Frontal cortex (tissue), 3 donors: ENCODE measurements at regions not wholly inside any gene's neighbourhood (a gene's known extent, or its start where the extent isn't known, plus 50 kb on each side); places are given as distances from the start of the nearest gene placed in this dataset.
"Not testable (repeated sequence)": the region's sequence is repeated elsewhere in the genome, so short reads cannot be mapped to it uniquely, and the experiment has no call there.

Experiments
- DNase-seq, 2 donors: peaks; one replicate each; pipeline ENCODE4 v3.0.0; 2012; ENCODE audit warnings: low spot score in 2 of 2
- FAIRE-seq: peaks from 2 replicates; lab custom pipeline; 2012; peaks lifted over from hg19 to GRCh38; lab: Jason Lieb, UNC
- donor health status: control.
- donor health status: control.
- donor health status: control.

DNA sequence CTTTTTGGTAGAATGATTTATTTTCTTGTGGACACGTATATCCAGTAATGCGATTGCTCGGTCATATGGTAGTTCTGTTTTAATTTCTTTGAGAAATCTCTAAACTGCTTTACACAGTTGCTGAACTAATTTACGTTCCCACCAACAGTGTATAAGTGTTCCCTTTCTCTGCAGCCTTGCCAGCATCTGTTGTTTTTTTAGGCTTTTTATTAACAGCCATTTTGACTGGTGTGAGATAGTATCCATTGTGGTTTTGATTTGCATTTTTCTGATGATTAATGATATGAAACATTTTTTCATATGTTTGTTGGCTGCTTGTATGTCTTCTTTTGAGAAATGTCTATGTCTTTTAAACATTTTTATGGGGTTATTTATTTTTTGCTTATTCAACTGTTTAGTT is 196.7 kb downstream of the MOXD1 start:
- no peak for DNase-seq
- no peak for FAIRE-seq

DNA sequence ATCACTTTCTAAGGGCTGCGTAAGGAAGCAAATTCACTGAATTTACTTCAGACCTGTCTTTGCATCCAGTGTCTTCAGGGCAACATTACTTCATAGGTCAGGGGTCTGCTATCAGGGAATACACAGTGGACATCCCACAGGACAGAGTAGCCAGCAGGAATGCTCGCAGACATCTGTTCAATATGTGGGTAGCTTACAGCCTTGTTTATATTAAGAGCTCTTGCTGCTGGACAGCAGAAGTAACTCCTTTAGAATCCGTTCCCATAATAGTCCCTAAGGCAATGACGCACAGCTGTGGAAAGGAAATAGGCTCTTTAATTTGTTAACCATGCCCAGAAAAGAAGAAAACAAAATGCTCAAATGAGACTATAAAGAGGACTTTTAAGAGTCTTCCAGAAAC is 198.7 kb downstream of the MOXD1 start:
- FAIRE-seq: no peak

DNA sequence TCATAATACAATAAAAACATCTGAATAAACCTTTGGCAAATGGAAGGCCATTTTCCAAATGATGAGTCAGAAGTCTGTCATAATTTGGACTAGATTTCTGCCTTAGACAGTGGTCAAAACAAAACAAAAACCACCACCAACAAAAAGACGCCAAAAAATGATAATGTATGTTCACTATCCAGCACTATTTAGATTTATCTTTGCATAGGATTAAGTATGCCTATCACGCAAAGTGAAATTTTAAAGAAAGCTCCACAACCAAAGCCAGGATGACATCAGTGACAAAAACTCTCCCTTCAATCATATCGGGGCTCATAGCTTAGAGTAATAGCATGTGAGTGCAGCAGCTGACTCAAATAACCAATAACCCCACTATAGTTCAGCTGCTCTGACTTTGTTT is 201.9 kb downstream of the MOXD1 start:
- DNase-seq (no peak), FAIRE-seq (no peak)

More for the DNA sequence above, 198.7 kb downstream of the MOXD1 start:
- peak in 1 of 2 donors; percentile 9 for DNase-seq

DNA sequence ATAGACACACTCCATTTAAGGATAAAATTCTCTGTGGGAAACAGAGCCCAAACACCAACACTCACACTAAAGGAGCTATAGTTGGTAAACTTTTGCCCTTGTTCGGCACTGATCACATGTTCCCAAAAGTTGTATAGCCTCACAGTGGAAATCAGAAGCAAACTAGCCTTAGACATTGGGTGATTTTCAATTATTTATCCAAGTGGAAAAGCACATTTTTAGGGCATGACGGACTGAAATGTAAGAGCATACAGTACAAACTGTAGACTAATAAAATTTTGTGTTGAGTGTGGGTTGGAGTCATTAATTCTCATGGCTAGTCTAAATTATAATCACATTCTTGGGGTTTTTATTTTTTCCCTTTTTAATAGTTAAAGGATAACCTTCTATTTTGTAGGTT is 202.4 kb downstream of the MOXD1 start:
- FAIRE-seq: no peak
- DNase-seq: no peak

DNA sequence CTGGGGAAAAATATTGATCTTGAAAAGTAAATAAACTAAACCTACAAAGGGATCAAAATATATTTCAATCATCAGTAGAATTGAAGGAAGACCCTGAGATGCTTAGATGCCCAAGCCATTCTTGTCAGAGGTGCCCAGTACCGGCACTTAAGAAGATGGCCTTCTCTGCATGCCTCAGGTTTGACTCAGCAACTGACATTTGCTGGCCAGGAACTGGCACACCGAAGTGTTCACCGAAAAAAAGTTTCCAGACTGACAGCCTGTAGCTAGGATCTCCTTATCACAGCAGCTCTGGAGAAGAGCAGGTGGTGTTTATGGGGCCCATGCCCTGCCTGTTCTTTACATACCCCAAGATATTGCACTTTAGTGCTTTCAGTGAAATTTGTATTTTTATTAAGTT is 203.2 kb downstream of the MOXD1 start:
- FAIRE-seq: no peak
- no peak for DNase-seq

DNA sequence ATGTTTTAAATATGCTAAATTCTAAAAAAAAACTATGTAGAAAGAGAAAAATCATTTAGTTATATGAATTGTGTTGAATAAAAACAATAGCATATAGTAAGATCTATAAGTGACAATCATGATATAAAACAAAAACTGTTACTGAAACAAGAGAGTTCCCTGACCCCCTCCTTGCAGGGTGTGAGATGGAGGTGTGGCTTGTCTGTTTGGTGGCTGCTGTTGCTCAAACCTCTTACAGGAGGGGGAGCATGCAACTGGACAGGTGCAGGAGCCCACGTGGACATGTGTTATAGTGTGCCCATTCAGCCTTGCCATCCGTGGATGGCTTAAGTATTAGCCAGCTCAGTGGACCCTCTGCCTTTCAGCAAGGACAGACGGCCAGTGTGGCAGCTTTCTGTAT is 206.7 kb downstream of the MOXD1 start:
- DNase-seq (no peak), FAIRE-seq (no peak)

DNA sequence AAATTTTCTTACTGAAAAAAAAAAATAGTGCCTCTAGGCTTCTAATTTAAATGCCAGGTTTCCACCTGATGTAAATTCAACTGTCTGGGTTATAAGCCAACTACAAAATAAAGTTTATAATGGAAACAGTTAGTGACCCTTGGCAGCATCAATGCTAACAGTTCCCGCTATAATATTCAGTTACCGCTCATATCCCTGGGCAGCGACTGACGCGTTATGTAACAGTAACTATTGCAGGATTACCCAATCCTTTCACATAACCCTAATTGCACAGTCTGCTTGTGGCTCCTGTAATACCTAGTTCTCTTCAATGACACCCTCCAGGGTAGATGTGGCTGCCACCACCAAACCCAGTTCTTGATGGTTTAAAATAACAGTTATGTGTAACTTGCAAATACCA is 208.6 kb downstream of the MOXD1 start:
- no peak for FAIRE-seq
- no peak for DNase-seq

DNA sequence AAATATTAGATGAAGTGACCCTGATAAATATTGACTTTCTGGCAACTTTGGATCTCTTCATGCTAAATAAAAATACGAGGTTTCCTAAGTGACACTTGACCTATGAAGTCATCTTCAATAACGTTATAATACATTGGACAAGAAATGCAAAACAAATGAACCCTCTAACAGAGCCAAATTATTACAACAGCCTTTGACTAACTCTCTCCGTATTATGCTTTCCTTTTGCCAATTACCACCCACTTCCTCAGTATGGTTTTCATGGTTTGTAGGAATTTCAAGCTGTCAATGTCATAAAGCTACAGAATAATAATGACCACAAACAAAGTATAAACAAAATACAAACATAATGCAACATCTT is 210.5 kb downstream of the MOXD1 start:
- DNase-seq: no peak
- no peak for FAIRE-seq

DNA sequence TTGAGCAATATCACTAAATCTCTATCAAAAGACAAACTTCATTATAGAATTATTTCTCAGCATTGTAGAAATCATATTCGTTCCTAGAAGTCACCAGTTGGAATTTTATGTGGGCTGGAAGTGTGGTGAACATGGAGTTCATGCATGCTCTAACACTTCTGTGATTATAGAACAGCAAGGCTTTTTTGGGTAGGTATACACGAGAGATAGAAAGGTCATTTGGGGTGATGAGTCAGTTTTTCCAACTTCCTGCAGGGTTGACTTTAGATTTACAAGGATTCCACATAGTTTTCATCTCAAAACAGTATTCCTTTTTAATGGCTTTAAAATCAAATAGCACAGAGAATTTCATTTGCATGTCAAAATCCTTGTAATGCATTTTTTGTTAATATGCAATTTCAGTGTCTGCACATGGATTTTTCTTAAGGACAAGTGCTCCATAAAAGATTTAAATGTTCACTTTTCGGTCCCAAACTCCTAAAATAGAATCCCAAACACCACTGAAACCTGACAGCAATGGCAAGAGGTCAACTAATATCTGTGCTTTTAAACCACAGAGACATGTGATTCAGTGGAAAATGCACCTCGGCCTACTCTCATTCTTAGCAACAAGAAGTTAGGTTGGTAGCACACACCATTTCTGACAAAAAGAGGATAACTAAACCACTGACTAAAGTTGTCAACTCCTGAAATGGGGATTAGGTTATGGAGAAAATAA is 211.0 kb downstream of the MOXD1 start:
- DNase-seq (no peak), FAIRE-seq (no peak)

DNA sequence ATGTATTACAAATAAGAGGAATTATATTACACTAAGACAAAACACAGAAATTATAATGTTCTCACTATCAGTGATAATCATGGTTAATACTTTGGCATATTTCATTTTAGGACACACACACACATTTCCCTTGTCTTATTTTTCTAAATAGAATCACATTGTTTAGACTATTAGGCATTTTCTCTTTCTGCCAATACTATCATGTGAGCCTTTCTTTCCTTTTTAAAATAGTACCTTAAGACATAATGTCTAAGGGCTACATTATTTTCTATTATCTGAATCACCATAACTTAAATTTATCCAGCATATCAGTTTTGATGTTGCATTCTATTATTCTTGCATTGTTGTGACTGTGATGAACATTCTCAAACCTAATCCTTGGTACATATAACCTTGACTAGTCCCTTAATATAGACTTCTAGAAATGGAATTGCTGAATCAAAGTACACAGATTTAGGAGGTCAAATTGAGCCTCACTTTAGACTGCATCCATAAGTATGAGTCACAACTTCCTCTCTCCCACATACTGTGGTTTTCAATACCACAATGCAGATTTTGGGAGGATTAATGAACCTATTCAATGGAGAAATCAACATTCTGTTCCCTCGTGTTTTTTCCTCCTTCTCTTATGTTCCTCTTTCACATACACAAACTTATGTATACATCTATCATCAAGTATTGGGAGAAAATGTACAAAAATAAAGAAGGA is 212.6 kb downstream of the MOXD1 start:
- FAIRE-seq: no peak
- DNase-seq: no peak

DNA sequence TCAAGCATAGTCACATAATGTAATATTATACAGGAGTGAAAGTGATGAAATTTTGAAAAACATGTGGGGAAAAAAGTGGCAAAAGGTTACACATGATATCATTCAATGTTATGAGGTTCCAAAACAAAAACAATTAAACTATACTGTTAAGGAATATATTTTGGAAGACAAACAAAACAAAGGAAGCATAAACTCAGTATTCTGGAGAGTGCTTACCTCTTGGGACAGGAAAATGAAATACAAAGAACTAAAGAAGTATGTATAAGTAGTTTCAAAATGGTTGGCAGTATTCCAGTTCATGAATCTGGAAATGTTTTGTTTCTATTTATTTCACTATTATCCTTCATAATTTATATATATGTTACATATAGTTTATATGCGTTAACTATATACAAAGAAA is 213.5 kb downstream of the MOXD1 start:
- FAIRE-seq (no peak), DNase-seq (no peak)

DNA sequence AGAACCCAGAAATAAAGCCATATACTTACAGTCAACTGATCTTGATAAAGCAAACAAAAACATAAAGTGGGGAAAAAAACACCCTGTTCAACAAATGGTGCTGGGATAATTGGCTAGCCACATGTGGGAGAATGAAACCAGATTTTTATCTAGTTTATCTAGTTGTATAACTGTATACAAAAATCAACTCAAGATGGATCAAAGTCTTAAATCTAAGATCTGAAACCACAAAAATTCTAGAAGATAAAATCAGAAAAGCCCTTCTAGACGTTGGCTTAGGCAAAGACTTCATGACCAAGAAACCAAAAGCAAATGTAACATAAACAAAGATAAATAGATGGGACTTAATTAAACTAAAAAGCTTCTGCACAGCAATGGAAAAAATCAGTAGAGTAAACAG is 216.3 kb downstream of the MOXD1 start:
- DNase-seq, FAIRE-seq: not testable (repeated sequence)

DNA sequence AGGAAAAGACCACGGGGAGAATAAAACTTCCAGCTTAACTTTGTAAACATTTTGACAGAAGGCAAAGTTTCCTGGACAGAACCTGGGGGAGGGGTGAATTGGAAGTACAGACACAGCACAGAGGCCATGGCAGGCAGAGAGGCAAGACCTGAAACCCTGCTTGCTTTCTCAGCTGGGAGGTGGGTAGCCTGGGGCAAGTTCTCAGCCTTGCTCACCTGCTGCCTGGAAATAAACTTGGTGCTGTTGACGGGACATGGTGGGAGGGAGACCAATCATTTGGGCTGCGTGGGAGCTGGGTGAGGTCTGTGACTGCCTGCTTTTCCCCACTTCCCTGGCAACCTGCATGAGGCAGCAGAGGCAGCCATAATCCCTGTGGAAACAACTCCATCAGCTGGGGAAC is 221.3 kb downstream of the MOXD1 start:
- DNase-seq (no peak), FAIRE-seq (no peak)

DNA sequence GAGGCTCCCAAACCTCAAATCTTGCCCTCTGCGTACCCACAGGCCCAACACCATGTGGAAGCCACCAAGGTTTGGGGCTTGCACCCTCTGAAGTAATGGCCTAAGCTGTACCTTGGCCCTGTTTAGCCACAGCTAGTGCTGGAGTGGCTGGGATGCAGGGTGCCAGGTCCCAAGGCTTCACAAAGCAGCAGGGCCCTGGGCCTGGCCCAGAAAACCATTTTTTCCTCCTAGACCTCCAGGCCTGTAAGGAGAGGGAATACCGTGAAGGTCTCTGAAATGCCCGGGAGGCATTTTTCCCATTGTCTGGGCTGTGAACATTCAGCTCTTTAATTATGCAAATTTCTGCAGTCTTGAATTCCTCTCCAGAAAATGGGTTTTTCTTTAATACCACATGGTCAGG is 223.7 kb upstream of the CCN2 start:
- DNase-seq (no peak), FAIRE-seq (no peak)

DNA sequence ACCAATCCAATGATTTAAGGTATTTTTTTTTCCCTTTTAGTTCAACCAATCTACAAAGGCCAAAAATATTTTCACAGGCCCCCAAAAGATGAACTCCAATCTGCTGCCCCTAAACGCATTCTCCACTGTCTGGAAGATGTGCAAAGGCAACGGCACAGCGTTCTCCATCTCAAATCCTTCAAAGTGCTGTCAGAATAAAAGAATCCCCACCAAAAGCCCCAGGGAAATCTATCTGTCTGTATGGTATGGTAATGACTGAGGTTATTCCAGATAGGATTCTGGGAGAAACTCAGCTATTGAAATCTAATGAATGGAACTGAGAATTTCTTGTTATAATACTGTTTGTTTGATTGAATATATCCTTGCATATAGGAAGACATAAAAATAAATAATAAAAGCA is 217.8 kb upstream of the CCN2 start:
- FAIRE-seq (peak; percentile 8), DNase-seq (no peak)

DNA sequence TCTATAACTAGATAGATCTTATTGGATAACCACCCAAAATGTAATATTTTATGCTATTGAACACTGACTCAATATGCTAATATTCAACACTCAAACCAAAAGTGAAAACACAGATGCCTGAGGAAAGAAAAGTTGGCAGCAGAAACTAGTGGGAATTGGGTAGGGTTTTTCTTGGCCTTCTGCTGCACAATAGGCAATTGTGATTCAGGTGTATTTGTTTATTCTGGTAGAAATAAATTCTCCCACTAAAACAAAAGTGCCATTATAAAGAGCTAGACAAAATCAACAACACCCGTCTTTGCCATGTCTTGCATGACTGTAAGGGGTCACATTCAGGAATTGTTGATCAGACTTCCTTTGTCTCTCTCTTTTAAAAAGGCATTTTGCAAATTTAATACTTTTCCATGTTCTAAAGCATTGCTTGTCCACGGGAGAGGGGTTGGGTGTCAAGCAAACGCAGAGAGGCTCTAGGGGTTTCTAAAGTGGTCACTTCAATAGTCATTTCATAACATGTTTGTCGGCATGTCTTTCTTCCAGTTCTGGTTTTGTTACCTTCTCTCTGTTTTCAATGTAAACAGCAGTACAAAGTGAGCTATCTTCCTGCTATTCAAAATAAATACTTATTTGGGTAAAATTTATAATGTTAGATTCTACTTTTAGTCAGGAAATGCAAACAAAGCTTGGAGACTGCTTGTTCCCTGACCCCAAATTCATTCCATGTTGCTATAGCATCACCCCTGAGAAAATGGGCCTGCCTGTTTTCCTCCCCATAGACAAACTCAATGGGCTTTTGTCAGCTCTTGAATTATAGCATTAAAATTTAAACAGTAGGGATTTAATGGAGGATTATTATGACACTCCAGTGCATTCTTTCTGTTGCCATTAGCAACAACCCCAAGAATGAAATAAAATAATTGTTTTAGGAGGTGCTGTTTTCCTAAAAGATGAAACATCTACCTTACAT is 217.0 kb upstream of the CCN2 start:
- FAIRE-seq: no peak
- no peak for DNase-seq

DNA sequence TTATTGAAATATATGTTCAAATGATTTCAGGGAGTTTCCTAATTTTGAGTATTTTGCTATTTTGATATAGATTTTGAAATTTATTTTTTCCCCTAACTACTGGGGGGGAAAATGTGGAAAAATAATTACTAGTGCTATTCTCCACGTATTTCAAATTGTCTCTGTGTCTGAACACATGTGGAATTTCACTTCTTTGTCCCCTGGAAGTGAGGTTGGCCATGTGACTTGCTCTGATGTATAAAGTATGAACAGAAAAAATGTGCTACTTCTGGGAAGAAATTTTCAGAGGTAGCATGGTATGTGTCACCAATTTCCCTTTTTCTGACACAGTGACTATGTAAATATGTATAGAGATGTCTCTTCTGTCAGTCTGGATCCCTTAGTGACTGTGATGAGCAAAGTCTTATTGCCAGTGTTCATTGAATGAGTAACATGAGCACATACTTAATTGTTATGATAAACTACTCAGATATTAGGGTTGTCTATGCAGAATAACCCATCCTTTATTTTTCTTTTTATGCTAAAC is 215.4 kb upstream of the CCN2 start:
- no peak for DNase-seq
- FAIRE-seq: no peak

DNA sequence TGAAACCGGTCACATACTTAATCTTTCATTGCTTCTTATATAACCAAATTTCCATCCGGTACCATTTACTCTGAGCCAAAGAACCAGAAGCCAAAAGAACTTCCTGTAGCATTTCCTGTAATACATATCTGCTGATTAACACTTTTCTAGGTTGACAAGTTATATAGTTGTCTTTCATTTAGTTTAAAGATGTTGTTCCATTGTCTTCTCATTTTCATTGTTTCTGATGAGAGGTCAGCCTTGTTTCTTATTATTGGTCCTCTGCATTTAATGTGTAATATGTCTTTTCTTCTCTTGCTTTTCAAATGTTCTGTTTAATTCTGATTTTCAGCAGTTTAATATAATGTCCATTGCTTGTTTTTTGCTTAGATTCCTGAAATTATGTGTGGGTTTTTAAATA is 214.5 kb upstream of the CCN2 start:
- DNase-seq (no peak), FAIRE-seq (no peak)

DNA sequence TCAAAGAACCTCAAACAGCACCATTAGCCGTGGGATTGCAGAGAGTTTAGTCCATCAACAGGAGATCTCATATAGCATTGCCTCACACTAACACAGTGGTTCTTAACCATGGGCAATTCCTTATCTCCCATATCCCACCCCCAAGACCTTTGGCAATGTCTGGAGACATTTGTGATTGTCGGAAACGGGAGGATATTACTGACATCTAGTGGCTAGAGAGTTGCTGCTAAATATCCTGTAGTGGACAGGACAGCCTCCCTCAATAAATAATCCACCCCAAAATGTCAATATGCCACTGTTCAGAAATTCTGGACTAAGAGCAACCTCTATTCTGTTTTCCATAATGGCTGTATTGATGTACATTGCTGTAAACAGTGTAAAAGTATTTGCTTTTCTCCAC is 210.1 kb upstream of the CCN2 start:
- FAIRE-seq: no peak
- DNase-seq: peak in 1 of 2 donors; percentile 2

DNA sequence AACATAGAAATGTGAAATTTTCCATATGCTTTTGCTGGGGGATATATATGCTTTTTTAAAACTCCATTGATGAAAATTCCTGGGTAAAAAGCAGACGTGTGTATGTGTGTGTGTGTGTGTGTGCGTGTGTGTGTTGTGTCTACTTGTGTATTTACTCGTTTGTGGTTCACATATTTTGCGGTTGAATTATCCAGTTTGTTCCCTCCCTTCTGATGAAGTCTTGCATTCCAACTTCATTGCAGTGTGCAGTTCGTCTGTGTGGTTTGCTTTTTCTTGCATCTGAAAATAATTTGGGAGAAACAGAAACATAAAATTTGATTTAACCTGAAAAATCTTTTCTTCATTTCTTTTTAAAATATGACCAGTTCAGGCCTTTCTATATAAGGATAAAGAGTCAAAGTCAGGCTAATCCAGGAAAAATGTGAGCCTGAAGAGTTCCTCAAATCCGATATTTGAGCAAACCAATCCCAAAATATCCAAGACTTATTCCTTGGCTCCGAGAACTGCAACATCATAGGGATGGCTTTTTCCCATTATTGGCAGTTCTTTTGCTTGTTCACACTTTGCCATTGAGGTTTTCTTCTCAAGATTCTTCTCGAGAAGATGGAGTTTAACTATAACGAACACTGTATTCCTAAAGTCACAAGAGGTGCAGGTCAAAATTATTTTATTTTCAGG is 202.2 kb upstream of the CCN2 start:
- FAIRE-seq (no peak), DNase-seq (no peak)
